Large intestine (tissue), 3 donors: ENCODE measurements at regions not wholly inside any gene's neighbourhood (a gene's known extent, or its start where the extent isn't known, plus 50 kb on each side); places are given as distances from the start of the nearest gene placed in this dataset.

Experiments used
- DNase-seq, 2 donors: peaks; one replicate each; pipeline versions ENCODE4 v3.0.0 to v3.0.0-alpha.2; 2013
- H3K27ac ChIP-seq: one replicate; pipeline ENCODE4 v1.5.1; 2013; ENCODE audit warnings: low read length
- H3K27me3 ChIP-seq: 2 replicates; pipeline ENCODE4 v1.6.1; 2013; ENCODE audit warnings: low read length; ENCODE audit not compliant: control insufficient read depth, insufficient read depth
- H3K36me3 ChIP-seq: 2 replicates; pipeline ENCODE4 v1.6.1; 2013; ENCODE audit warnings: low read length; ENCODE audit not compliant: control insufficient read depth, insufficient read depth
- H3K4me1 ChIP-seq: one replicate; pipeline ENCODE4 v1.6.1; 2013; ENCODE audit warnings: low read length; ENCODE audit not compliant: control insufficient read depth, insufficient read depth
- H3K4me3 ChIP-seq: one replicate; pipeline ENCODE4 v1.5.1; 2013; ENCODE audit warnings: low read length
- H3K9me3 ChIP-seq: one replicate; pipeline ENCODE4 v1.6.1; 2013; ENCODE audit warnings: mild to moderate bottlenecking, low read depth, low read length, moderate library complexity; ENCODE audit not compliant: control insufficient read depth
- WGBS: methylation state at CpG from one replicate; pipeline ENCODE4 v1.1.5; 2013; ENCODE audit warnings: low lambda C conversion rate; ENCODE audit not compliant: insufficient coverage; 5-methylcytosine and 5-hydroxymethylcytosine counted together

DNA sequence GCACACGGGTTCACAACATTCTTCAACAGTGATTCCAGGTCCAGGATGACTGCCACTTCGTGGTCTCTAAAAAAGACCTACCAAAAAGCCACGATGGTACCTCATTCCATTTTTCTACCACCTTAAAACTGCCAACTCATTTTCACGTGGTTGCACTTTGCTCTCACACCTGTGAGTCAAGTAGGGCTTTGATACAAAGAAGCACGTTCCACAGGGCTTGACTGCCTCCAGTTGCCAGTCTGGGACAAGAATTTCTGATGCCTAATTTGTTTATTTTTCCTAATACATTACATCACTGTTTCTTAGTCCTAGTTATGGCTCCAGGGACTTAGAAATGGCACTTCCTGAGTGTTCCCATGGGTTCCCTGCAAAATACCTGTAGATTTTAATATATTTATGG lies 911.6 kb upstream of the EEF2KMT start:
- Histone ChIP-seq H3K4me3 (no peak overlapping the region), H3K27me3 (no peaks in the 10 kb centered on the region), H3K9me3 (no peaks in the 10 kb centered on the region), H3K36me3 (no peaks in the 10 kb centered on the region), H3K4me1 (no peaks in the 10 kb centered on the region), H3K27ac (no peak overlapping the region)
- no peak for DNase-seq
- 20% methylated on average over 1 of the region's 5 CpGs for WGBS

DNA sequence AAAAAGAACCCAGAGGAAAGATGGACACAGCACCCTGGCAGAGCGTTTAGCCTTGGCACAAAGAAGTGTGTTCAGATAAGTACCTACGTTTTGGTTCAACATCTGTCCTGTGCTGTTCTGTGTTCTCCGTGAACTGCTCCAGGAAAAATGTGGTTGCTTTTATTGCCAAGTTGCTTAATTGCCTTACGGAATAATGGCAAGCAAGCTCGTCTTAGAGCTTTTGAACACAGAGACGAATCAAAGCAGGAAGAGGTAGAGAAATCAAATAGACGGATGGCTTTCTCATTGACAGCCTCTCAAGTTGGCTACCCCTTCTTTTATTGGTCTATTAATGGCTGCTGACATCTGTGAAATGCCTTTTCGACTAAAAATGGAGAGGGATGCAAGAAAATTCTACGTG lies 911.1 kb upstream of the EEF2KMT start:
- H3K27ac ChIP-seq, result no peak overlapping the region
- no peaks in the 10 kb centered on the region for H3K36me3 ChIP-seq
- no peaks in the 10 kb centered on the region for H3K27me3 ChIP-seq
- 59% methylated on average over 4 of the region's 9 CpGs for WGBS
- no peaks in the 10 kb centered on the region for H3K9me3 ChIP-seq
- DNase-seq, result no peak
- H3K4me1 ChIP-seq, result no peaks in the 10 kb centered on the region
- H3K4me3 ChIP-seq, result no peak overlapping the region

DNA sequence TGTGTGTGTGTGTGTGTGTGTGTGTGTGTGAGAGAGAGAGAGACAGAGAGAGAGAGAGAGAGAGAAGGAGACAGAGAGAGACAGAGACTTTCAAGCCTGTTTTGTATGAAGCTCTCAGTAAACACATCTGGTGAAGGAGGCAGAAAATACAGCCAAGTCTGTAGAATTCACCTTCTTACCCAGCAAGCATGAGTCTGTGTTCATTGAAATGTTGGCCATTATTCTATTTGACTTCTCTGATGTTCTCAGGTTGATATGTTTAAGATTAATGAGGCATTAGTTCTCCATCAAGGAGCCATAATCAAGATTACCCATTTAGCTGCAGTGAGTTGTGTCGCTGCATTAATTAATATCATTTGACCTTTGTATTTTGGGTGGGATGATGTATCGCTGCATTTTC lies 895.8 kb upstream of the EEF2KMT start:
- no CpG with 5 or more reads among the region's 2 CpGs for WGBS
- H3K36me3 ChIP-seq, result no peaks in the 10 kb centered on the region

DNA sequence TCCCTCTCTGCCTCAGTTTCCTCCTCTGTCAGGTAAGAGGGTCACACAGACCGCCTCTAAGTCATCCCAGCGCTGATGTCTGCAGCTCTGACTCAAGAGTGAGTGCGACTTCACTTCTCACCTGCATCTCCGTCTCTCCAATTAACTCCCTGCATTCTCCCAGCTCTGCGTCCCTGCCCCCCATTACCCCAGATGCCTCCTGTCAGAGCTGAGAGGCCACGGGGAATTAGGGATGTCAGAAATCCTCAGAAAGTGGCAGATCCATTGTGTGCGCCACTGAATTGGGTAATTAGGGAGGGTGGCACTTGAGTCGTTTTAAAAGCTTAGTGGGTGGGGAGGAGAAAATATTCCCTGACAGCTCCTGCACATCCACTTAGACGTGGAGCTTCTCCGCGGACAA lies 885.4 kb upstream of the EEF2KMT start:
- Histone ChIP-seq H3K4me3 (no peak overlapping the region), H3K9me3 (no peaks in the 10 kb centered on the region), H3K4me1 (no peaks in the 10 kb centered on the region), H3K27ac (no peak overlapping the region), H3K36me3 (no peaks in the 10 kb centered on the region), H3K27me3 (peaks cover 4% of the 10 kb centered on the region)
- WGBS, result no CpG with 5 or more reads among the region's 11 CpGs
- DNase-seq, result no peak

More for the DNA sequence above, 895.8 kb upstream of the EEF2KMT start:
- Histone ChIP-seq H3K9me3 (no peaks in the 10 kb centered on the region), H3K27ac (no peak overlapping the region), H3K4me3 (no peak overlapping the region), H3K4me1 (no peaks in the 10 kb centered on the region), H3K27me3 (no peaks in the 10 kb centered on the region)
- DNase-seq, result no peak

DNA sequence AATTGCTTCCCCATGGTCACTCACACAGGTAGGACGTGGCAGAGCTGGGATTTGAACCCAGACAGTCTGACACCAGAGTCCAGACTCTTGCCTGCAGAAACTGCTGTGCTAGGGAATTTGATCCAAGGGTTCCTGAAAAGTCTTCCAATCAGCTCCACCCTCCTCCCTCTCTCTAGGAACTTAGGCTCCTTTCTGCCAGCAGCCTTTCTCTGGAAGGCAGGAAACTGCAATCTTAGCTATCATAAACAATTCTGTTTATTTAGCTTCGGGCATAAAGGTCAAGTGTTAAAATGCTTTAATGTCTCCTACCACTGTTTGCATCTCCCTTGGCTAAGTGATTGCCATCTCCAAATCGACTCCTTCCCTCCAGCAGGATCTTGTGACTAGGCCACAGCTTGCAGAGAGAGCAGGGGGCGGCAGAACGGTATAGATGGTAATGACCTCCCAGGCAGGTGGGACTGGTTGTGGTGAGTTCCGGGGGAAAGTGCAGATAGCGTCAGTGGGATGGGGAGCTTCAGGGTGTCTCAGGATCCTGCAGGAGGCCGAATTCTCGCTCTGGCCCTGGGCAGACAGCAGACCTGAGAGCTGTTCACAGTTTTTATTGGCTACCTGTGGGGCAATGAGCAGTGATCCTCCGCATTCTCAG lies 882.4 kb upstream of the EEF2KMT start:
- DNase-seq, result peak in 1 of 2 donors; percentile 5
- H3K4me3 ChIP-seq, result no peak overlapping the region
- no peaks in the 10 kb centered on the region for H3K9me3 ChIP-seq
- no peak overlapping the region for H3K27ac ChIP-seq
- H3K36me3 ChIP-seq, result no peaks in the 10 kb centered on the region
- peaks cover 4% of the 10 kb centered on the region for H3K27me3 ChIP-seq
- WGBS, result no CpG with 5 or more reads among the region's 10 CpGs
- H3K4me1 ChIP-seq, result no peaks in the 10 kb centered on the region

DNA sequence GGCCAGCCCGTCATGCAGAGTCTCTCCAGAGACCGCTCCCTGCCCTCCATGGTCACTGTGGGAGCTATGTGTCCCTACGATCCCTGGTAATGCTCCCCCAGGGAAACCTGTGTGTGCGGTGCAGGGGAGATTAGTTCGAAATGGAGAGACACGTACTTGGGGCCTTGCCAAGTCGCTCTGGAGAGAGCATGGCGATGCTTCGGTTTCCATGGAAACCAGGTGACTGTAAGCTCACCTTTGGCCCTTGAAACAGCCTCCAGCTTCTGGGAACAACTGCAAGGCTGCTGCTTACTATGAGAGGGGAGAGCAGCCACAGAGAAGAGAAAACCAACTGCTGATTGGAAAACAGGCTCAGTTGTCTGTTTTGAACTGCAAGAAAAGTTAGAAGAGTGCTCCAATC lies 879.7 kb upstream of the EEF2KMT start:
- H3K27me3 ChIP-seq, result no peaks in the 10 kb centered on the region
- no CpG with 5 or more reads among the region's 9 CpGs for WGBS
- peak; percentile 6 to 24 for DNase-seq

DNA sequence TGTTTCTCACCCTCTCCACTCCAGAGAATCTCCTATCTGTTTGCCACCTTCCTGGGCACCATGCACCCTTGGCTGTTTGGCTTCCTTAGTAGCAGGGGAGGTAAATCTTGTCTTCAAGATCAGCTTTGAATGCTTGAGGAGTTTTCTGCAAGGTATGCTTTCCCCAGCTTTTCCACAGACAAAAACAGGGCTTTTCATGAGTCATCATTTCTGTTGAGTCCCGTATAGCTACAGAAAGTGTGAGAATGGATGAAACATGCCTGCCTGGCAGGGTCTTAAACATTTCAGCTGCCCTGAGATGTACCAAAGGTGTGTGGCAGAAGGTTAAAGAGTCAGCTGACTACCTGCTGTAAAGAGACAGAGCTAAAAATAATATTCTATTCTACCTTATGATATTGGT lies 875.2 kb upstream of the EEF2KMT start:
- Histone ChIP-seq H3K9me3 (no peaks in the 10 kb centered on the region), H3K27ac (no peak overlapping the region), H3K4me1 (no peaks in the 10 kb centered on the region), H3K4me3 (no peak overlapping the region), H3K36me3 (no peaks in the 10 kb centered on the region), H3K27me3 (no peaks in the 10 kb centered on the region)
- WGBS, result no CpG with 5 or more reads among the region's 1 CpG
- DNase-seq, result no peak

More for the DNA sequence above, 879.7 kb upstream of the EEF2KMT start:
- H3K9me3 ChIP-seq, result no peaks in the 10 kb centered on the region
- H3K27ac ChIP-seq, result no peak overlapping the region
- no peak overlapping the region for H3K4me3 ChIP-seq
- H3K36me3 ChIP-seq, result no peaks in the 10 kb centered on the region
- no peaks in the 10 kb centered on the region for H3K4me1 ChIP-seq

DNA sequence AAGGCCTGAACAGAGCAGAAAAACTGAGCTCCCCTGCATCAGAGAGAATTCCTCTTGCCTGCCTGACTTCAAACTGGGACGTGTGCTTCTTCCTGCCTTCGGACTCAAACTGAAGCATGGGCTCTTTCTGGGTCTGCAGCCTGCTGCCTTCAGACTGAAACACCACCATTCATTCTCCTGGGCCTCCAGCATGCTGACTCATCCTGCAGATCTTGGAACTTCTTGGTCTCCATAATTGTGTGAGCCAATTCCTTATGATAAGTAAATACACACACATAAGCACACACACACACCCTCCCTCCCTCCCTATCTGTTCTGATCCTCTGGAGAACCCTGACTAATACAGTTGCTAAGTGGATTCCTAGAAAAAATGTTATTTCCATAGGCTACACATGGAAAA lies 874.3 kb upstream of the EEF2KMT start:
- Histone ChIP-seq H3K36me3 (no peaks in the 10 kb centered on the region), H3K4me3 (no peak overlapping the region), H3K4me1 (no peaks in the 10 kb centered on the region), H3K9me3 (no peaks in the 10 kb centered on the region), H3K27me3 (no peaks in the 10 kb centered on the region), H3K27ac (no peak overlapping the region)
- no peak for DNase-seq
- no CpG with 5 or more reads among the region's 2 CpGs for WGBS

DNA sequence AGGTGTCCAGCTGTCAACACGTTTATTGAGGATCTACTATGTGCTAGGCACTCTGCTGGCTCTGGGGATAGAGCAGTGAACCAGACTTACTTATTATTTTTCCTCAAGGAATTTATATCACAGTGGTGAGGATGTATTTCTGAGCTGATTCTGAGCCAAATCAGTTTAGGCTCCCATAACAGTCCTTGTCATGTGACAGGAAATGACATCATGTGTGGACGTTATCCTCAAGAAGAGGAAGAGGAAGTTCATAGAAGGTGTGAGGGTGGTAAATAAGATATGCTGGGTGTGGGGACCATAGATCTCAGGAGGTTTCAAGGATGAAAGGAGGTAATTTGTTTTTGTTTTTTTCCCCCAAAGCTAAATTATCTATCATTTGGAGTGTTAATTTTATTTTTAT lies 873.5 kb upstream of the EEF2KMT start:
- no peak for DNase-seq
- no peaks in the 10 kb centered on the region for H3K9me3 ChIP-seq
- no peaks in the 10 kb centered on the region for H3K4me1 ChIP-seq
- WGBS, result 83% methylated on average over 1 of the region's 2 CpGs
- H3K27ac ChIP-seq, result no peak overlapping the region
- no peaks in the 10 kb centered on the region for H3K27me3 ChIP-seq
- no peaks in the 10 kb centered on the region for H3K36me3 ChIP-seq
- H3K4me3 ChIP-seq, result no peak overlapping the region

DNA sequence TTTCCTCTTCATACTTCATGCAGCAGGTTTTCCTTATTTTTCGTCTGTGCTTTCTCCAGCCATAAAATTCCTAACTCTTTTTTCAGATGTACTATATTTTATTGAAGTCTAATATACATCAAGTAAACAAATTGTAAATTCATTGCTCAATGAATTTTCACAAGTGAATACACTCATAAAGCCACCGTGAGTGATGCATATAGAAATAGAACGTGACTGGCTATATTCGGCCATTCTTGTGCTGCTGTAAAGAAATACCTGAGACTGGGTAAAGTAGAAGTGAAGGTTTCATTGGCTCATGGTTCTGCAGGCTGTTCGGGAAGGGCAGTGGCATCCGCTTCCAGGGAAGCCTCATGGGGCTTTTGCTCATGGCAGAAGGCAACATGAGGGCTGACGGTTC lies 868.4 kb upstream of the EEF2KMT start:
- H3K4me3 ChIP-seq, result no peak overlapping the region
- H3K9me3 ChIP-seq, result no peaks in the 10 kb centered on the region
- no peaks in the 10 kb centered on the region for H3K4me1 ChIP-seq
- no peak for DNase-seq
- WGBS, result 79% methylated on average over 2 of the region's 7 CpGs
- H3K27me3 ChIP-seq, result no peaks in the 10 kb centered on the region
- no peaks in the 10 kb centered on the region for H3K36me3 ChIP-seq
- no peak overlapping the region for H3K27ac ChIP-seq

DNA sequence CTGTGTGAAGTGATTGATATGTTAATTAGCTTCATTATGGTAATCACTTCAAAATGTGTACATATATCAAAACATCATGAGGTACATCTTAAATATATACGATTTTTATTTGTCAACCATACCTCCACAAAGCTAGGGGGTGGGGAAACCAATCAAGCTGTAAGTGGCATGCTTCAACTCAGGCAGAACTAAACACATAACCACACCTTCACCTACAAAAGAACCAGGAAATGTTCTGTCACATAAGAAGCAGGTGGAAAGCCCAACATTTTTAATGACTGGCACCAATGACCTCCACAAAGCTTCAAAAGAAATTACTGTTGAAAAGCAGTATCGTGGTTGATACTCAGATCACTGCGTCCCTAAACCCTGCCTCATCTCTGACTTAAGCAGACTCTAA lies 867.7 kb upstream of the EEF2KMT start:
- no CpG with 5 or more reads among the region's 3 CpGs for WGBS
- Histone ChIP-seq H3K4me1 (no peaks in the 10 kb centered on the region), H3K27ac (no peak overlapping the region), H3K27me3 (no peaks in the 10 kb centered on the region), H3K9me3 (no peaks in the 10 kb centered on the region), H3K4me3 (no peak overlapping the region), H3K36me3 (no peaks in the 10 kb centered on the region)
- no peak for DNase-seq
